CD4-positive, alpha-beta T cell treated with Interleukin-12 subunit alpha and Interleukin-12 subunit beta, for 1 hour (primary cell): ENCODE measurements at regions not wholly inside any gene's neighbourhood (a gene's known extent, or its start where the extent isn't known, plus 50 kb on each side); places are given as distances from the start of the nearest gene placed in this dataset.
A peak's percentile ranks its signal among the peaks of the same experiment; 100 is the strongest.

Experiments used
- DNase-seq: peaks from one replicate; pipeline ENCODE4 v3.0.0-alpha.2; 2020

DNA sequence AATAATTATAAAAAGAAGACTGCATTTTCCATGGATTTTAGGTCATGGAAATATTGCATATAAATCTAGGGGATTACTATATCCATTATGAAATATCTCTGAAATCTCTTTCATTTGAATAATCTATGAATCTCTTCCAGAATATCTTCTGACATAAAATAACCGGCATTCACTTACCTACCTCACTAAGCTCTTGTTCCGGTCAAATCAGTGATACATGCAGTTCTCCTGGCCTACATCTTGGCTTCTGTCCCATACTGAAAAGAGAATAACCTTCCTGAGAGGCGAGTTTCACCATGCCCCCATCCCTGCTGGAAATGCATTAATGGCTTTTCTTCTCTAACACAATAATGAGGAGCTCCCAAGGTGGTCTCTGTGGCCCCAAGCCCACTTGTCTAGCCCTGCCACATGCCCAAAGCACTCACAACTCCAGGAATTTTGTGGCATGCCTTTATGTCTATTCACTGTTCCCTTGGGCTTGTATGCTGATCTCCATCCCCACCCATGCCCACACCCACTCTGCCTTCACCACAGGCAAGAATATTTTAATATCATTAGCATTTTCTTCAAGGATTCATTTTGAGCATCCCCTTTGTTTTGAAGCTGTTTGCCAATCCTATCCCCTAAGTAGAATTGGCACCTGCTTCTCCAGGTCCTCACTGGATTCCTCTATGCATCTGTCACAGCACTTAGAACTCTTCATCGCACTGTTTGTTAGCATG, 401.6 kb downstream of the COG6 start:
- no peak for DNase-seq

DNA sequence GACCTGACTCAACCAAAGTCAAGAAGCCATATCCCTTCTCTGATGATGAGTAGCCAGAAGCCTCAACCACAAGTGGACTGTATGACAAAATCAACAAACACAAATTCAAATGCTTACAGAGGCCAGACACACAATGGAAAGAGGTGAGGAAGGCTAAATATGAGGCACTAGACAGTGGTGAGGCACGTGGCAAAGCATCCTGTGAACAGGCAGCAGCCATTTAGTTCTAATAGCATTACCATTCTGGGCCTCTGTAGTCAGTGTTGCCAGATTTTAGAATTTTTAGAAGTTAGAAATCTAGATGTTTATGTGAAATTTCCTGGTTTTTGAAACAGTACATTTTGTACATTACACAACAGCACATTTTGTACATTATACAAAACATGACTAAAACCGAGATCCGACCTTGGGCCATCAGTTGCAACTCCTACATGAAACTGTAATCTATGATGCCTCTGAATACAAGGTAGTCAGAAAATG, 403.3 kb downstream of the COG6 start:
- DNase-seq: no peak

DNA sequence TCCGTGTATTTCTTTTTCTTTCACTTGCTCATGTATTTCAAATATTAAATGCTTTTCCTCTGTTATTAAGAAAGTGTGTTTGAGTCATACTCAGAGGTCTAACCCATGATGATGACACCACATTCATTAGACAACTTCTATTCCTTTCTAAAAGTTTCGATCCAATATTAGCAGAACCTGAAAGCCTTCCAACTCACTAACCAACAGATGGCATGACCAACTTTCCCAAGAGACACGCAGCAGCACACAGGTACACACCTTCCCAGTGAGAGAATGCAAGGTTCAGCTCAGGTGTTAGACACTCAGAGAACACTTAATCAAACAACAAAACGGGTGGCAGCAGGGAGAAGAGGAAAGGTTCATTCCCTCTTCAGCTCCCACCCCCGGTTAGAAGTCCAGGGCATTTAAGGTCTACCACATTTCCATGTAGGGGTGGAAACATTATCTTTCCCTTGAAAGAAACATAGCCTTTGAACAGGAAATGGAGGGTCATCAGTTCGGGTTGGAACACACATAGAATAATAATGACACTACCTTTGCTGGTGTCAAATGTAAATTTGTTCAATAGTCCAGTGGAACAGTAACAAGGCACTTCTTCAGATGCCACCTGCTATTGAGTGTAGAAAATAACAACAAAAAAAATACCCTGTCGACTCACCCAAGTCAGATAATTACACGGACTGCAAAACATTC, 404.2 kb downstream of the COG6 start:
- DNase-seq: no peak

DNA sequence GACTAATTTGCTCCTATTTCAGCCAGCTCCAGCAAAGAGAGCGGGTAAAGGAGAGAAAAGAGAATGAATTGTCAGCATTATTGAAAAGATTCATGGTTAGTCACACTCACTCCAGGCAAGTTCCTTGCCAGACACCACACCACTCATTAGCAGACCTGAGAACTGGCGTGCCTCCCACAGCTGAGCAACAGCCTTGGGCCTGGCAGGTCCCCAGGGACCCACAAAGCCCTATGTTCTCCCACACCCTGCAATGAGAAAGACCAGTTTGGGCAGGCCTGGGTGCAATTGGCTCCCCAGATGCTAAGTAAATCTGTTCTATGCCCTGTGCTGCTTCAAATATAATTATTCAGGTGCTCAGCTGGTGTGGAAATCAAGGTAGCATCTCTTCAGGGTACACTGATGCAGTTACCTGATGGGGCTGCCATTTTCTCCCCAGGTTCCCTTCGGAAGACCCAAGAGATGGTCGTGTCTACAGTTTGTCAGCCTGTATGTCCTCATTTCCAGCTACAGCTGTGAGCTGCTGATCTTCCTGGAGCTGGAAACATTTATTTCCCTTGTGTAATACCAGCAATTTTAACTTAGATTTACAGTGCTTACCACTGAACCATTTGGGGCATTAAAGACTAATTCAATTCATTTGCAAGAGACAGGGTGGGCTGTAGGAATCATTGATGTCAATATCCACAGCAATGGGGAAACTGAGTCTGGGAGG, 405.0 kb downstream of the COG6 start:
- DNase-seq: no peak

DNA sequence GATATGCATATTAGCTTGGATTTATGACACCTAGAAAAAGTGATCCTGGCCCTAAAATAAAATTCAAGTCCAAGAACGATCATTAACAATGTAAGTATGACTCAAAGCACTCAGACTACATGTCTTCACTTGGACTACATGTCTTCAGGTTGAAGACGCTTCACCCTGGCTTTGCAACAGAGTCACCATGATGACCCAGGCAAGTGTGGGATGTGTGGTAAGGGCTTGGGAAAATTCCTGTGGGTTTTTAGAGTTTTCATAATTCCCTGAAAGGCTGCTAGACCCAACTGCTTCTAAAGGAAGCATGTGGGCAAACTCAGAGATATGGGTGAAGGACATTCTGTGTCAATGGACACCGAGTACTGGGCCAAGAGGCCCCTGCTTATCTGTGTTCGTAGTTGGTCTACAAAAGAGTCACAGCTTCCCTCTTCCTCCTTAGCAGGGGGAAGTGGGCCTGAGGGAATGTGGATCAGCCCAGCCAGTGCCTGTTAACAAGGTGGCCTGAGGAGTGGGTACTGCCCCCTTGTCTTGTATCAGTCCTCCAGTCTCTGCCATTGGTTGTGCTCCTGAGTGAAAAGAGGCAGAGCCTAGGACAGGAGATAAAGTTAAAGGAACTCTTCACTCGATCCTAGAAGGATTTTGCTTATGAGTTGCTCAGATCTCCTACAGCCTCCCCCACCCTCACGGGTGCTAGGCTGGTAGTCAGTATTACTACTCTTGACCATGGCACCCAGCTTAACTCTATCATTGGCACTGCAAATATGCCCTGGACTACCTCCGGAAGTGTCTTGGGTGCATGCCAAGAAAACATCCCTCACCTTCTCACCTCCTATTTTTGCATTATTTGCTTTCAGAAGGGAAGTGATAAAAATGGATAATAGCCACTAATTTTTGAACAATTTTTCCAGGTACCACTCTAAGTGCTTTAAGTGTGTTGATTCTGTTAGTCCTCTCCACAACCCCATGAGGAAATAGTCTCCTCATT, 406.3 kb downstream of the COG6 start:
- no peak for DNase-seq

DNA sequence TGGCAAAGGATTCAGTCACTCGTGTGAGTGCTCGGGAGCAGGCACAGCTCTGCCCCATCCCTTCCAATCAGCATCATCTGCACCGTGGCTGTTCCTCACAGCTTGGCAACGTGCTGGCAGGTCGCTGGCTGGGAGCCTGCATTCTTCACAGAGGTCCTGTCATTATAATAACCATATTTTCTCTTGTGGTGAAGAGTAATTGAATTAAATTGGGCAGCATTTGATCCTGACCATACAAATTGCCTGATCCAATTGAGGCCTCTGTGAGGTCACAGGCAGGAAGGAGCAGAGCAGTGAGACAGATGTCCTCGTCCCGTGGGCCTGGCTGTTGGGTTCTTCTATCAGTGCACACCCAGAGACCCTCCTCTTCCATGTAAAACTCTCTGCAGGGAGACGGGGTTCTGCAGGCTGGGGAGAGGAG, 407.8 kb downstream of the COG6 start:
- no peak for DNase-seq

DNA sequence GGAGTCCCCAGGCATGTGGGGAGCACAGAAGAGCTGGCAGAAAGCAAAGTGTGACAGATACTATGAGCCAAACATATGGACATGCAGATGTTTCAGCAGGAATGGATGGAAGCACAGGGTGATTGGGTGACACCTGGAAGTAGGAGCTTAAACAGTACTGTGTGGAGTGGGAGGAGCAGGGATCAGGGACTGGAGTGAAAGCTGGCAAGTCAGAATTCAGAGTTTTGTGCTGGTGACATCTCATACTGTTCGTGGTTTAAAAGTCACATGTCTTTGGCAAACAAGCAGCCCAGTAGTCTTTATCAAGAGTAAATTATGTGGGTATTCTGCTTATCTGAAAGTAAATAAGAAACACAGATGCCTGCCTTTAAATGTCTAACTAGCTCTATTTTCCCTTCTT, 408.2 kb downstream of the COG6 start:
- no peak for DNase-seq

DNA sequence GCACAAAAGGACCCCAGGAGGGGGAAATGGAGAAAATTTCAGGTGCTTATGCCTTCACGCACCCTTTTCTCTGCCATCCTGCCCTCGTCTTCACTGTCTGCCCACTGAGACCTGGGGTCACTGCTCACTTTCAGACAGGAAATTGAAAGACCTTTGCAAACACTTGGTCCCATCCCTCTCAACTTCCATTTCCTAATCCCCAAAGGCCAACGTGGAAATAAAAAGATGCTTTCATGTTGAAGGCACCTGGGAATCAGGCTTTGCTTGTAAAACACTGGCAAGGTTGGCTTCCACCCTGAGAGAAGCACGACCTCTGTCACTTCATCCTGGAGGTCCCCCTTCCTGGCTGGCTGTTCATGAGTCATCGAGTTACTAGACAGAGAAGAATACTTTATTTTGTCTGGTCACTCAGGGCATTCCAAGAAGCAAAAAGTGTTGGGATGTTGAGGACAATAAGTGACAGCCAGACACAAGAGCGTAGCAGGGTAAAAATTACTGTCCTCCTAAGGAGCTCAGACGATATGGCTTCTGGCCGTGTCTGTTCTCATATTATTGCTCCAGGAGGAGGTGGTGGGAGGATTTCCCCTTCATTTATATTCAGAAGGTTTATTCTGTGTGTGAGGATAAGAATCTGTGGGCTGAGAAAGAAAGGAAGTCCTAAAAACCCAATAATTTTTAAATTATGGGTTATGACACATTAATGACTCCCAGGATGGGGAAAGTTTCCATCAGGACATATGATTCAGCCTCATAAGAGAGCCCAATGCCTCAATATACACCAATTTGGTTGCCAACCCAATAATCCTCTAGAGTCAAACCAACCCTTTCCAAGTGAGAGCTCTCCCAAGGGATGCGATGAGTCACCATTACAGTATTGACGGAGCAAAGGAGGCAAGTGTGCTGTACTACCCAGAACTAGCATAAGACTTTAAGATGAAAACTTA, 409.0 kb downstream of the COG6 start:
- no peak for DNase-seq

DNA sequence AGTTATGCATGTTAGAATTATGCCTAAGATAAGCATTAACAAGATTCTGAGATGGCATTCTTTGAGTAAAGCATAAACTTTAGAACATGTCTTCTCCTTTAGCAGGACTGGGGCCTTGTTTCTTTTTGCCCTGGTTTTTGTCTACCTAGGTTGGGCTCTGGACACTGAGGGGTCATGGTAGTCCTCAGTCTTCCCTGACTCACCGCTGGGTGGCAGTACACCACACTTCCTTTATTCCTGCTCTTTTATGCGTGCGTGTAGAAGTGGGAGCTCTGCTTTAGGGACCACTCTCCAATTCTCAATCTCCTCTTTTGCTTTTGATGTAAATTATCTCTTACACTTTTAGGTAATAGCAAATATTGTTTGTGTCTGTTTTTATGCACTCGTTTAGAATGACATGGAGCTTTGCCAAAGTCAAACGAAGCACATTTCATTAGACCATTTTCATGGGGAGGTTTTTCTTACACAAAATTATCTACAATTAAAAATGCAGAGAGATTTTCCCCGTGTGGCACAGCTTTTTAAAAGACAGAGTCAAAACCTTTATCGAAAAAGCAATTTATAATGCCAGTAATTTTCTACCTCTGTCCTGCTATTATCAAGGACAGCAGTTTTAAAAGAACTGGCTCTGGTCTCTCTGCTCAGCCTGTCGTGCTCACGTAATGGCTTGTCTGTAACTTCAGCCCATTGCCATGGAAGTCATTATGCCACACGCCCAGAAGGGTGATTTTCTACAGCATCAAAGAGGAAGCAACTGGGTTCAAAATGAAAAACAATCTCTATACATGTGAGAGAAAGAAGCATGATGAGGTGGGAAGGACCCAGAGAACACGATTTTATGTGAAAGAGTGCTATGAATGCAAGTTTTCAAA, 413.9 kb downstream of the COG6 start:
- peak; percentile 77 for DNase-seq

DNA sequence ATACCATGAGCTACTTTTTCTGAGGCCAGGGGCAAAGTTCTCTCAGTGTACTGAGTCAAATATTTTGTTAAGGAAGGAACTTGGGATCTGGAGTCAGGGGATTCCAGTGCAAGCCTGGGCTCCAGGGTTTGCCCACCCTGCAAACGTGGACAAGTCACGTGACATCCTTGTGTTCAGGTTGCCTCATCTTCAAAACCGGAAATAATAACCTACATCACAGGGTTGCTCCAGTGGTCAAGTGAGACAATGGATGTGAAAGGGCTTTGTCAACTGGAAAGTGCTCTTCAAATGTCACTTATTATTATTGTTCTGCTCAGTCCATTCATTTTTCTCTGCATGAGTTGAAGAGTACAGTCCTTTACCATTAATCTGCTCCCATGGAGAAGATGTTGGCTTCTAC, 414.9 kb downstream of the COG6 start:
- DNase-seq: no peak

DNA sequence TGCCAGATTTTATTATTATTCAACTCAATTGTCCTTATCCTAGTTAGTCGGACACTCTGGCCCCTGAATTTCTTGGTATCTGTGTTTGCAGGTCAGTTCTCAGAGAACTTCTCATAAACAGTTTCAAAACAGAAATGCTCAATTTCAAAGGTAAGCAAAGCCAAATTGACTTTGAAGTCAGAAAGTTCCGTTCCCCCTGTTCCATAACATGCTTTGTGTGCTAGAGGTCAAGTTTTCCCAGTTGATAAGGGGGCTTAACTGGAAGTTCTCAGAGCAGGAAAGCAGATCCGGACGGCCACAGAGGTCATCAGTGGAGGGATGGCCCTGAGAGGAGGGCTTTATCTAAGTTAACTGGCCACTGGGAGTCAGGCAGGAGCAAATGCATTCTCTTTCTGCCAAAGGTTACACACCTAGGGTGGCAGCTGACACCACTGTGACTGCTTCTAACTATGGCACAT, 417.2 kb downstream of the COG6 start:
- no peak for DNase-seq

DNA sequence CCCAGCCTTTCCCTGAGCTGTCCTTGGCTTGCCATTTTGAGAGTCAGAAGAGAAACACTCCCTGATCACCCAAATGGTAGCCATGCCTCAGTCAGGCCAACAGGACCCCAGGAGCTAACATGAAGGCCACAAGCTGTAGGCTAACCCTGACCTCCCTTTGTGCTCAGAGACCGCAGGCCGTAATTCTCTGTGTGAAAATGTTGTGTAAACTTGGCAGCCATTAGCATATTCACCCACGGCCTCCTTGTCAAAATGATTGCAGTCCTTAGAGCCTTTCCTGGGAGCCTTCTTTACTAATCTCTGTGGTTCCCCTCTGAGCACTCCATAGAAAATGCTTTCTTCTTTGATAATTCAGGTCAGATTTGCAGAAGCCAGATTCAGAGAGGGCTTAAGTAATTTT, 418.9 kb downstream of the COG6 start:
- no peak for DNase-seq

DNA sequence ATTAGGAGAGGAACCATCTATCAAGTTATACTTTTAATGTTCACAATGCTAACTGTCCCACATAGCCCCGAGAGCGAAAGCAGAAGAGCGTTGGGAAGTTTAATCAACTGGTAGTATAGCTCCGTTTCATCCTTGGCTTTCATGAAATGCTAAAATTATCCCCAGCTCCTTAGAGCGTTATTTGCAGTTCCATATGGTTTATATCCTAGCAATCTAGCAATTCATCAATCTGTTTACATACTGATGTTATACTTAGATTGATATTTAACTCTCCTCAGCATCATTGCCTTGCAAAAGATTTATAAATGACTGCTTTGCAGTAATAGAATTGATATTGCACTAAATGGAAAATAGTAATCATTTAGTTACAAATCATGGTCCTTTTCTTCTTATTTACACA, 419.8 kb downstream of the COG6 start:
- DNase-seq: no peak

DNA sequence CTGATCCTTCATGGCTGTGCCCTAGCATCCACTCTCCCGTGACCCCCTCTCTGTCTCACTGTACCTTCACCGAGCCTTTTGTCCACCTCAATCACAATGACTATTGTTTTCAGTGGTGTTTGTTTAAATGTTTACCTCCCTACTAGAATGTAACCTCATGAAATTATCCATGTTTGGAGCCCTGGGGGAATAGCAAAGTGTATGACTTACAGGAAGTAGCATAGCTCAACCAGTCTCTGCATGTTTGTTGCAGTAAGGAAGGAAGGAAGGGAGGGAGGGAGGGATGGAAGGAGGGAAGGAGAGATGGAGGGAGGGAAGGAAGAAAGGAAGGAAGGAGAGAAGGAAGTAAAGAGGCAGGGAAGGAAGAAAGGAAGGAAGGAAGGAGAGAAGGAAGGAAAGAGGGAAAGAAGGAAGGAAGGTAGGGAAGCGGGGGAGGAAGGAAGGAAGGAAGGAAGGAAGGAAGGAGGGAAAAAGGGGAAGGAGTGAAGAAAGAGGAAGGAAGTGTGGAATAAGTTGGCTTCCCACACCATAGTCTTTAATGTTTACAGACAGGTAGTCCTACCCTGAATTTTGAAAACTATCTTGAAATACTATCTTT, 421.4 kb downstream of the COG6 start:
- DNase-seq: no peak

DNA sequence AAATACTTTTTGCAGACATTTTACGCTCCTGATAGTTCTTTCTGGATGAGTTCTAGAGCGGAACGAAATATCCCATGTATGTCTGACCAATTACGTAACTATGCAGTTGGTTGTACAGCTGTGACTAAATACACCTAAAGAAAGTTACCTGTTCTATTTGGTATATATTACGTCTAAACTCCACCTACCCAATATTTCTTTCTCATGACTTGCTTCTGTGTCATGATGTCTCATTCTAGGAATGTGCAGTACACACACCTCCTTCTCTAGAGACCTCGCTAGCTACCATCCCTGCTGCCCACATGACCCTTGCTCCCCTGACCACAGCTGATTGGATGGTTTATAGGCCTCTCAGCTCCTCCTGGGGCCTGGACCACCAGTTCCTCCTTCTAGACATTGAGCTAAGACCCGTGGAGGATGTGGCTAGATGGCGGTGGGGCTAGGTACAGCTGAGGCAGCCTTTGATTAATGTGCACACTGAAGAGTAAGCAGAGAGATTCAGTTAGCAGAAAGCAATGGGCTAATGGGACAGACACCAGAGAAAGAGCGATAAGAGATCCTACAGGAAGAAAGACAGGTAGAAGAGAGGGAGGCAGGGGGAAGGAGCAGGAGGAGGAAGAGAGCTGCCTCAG, 422.1 kb downstream of the COG6 start:
- no peak for DNase-seq

DNA sequence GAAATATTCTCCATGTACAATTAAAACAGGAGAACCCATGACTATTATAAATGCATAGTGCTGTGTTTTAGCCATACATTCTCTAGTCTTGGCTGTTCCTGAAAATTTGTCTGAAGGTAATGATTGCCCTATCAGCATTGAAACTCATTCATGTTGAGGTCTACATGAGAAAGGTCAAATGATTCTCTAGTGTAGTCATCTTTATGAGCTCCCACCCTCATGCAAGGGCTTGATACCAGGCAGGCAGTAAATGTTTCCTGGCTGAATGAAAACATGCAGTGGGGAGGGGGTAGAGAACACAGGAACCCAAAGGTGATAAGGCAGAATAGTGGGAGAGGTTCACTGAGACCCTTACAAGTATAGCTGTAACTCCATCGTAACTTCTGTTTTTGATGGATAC, 424.3 kb downstream of the COG6 start:
- DNase-seq: no peak

DNA sequence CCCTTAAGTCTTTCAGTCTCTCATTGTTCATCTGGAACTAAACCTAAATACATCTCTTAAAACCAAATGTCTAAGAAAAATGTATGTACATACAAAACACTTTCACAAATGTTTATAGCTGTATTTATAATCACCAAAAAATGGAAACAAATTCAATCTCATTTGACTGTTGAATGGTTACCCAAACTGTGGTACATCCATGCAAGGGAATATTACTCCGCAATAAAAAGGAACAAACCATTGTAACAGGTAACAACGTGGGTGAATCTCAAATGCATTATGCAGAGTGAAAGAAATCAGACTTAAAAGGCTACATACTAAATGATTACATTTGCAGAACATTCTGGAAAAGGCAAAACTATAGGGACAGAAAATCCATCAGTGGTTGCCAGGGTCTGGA, 425.2 kb downstream of the COG6 start:
- DNase-seq: no peak

DNA sequence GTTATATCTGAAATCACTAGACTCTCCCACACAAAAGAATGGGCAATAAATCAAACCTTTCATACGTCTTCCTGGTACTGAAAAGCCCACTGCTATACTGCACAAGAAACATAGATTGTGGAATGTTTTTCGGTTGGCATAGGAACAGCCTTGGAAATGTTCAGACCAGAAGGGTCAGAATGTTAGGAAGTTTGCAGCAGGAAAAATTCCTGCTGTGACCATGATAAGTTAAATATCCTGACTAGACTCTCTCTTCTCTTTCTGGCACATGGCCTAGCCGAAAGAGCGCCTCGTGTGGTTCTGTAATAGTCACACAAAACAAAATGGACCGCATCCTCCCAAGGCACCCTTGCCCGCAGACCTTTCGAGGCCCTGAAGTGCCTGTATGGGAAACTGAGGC, 427.2 kb downstream of the COG6 start:
- no peak for DNase-seq

DNA sequence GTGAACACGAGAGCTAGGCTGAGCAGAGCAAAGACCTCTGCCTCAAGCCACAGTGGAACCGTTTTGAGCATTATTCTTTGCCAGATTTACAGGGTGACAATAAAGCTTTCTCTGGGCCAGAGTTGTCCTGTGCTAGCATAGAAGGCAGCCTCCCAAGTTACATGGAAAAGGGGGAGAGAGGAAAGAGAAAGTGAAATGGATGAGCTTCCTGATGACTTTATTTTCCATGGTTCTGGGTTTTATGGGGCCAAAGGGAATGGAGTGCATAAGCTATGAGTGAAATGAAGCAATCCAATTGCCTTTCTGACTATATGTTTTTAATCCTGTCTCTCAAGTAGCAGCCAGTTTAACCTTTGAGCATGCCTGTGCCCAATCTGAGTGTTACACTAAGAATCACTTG, 428.4 kb downstream of the COG6 start:
- DNase-seq: no peak

DNA sequence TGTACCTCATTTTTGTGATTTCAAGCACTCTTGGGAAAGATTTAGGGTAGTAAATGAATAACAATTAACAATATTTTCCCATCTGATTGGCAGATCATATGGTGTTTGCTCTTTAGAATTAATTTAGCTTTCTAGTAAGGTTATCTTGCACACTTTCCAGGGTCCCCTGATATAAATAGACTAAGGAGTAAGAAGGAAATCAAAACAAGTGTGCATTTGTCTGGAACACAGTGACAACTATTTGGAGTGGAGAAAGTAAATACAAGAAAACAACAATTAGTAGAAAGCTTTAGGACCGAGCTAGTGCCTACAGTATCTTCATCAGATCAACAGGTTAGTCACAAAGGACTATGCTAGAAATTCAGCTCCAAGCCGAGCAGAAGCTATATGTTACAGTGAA, 429.5 kb downstream of the COG6 start:
- no peak for DNase-seq
